Uterus (tissue), 3 donors: ENCODE measurements at regions not wholly inside any gene's neighbourhood (a gene's known extent, or its start where the extent isn't known, plus 50 kb on each side); places are given as distances from the start of the nearest gene placed in this dataset.

Experiments used
- DNase-seq, 2 donors: peaks; one replicate each; pipeline ENCODE4 v3.0.0-alpha.2; 2019 to 2020
- H3K27ac ChIP-seq, 2 donors: fragments of 200-600 bp; sonication (generic); 1 replicate in 1 of 2; 2 replicates in 1 of 2; pipeline ENCODE4 v1.5.1; 2016 to 2018
- H3K27me3 ChIP-seq, 2 donors: fragments of 200-600 bp; sonication (generic); one replicate each; pipeline ENCODE4 v1.5.1; 2018 to 2019; ENCODE audit warnings: control low read depth in 1 of 2
- H3K36me3 ChIP-seq, 2 donors: fragments of 200-600 bp; sonication (generic); one replicate each; pipeline ENCODE4 v1.5.1; 2019; ENCODE audit warnings: control low read depth in 1 of 2
- H3K4me1 ChIP-seq, 2 donors: fragments of 200-600 bp; sonication (generic); one replicate each; pipeline ENCODE4 v1.5.1; 2018 to 2019; ENCODE audit warnings: control low read depth in 1 of 2
- H3K4me3 ChIP-seq, 2 donors: fragments of 200-600 bp; sonication (generic); 1 replicate in 1 of 2; 2 replicates in 1 of 2; pipeline ENCODE4 v1.5.1; 2018 to 2019; ENCODE audit warnings: mild to moderate bottlenecking in 1 of 2
- H3K9me3 ChIP-seq, 2 donors: fragments of 200-600 bp; sonication (generic); one replicate each; pipeline ENCODE4 v1.5.1; 2019; ENCODE audit warnings: control low read depth in 1 of 2
- POLR2A ChIP-seq, 2 donors: fragments of 450-650 bp; IDR thresholded peaks; one replicate each; pipeline ENCODE4 v1.6.1; 2016; ENCODE audit warnings: antibody characterized with exemption in 2 of 2, mild to moderate bottlenecking in 1 of 2, moderate library complexity in 1 of 2
- intact Hi-C: fragments of 100-400 bp; cut with DNase I; formaldehyde crosslinking; loops from one replicate; pipeline ENCODE4 v1.15.1; 2023; ENCODE audit warnings: low total_unique reads
- TF ChIP-seq, protein P1 (sequence below), 4 experiments: fragments of 200-600 bp in 2 of 4; fragments of 450-650 bp in 2 of 4; sonication (generic) in 2 of 4; IDR thresholded peaks; one replicate each; pipeline ENCODE4 v1.5.1; 2016 to 2019; ENCODE audit warnings: antibody characterized with exemption in 4 of 4, mild to moderate bottlenecking in 2 of 4, moderate library complexity in 1 of 4
- donor health status: DM: yes; HTN: yes; CAD: no.

DNA sequence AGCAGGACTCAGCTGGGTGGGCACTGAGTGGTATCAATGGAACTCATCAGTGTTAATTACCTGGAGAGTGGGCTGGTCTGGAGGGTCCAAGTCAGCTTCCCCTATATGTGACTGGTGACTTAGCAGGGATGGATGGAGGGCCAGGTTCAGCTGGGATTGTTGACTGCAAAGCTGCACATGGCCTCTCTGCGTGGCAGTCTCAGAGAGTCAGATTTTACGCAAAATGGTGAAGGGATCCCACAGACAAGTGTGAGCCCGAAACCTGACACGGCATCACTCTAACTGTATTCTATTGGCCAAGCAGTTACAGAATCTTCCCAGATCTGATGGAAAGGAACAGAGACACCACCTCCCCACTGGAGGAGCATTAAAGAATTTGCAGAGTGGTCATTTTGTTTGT, 716.0 kb upstream of the TBX3 start:
- intact Hi-C loops, result no loop called here
- Histone ChIP-seq H3K4me1 (no peaks in the 10 kb centered on the region), H3K36me3 (no peaks in the 10 kb centered on the region), H3K9me3 (no peaks in the 10 kb centered on the region), H3K27ac (no peak overlapping the region), H3K27me3 (no peaks in the 10 kb centered on the region), H3K4me3 (no peak overlapping the region)
- no peak for DNase-seq
- TF ChIP-seq, protein P1, sequence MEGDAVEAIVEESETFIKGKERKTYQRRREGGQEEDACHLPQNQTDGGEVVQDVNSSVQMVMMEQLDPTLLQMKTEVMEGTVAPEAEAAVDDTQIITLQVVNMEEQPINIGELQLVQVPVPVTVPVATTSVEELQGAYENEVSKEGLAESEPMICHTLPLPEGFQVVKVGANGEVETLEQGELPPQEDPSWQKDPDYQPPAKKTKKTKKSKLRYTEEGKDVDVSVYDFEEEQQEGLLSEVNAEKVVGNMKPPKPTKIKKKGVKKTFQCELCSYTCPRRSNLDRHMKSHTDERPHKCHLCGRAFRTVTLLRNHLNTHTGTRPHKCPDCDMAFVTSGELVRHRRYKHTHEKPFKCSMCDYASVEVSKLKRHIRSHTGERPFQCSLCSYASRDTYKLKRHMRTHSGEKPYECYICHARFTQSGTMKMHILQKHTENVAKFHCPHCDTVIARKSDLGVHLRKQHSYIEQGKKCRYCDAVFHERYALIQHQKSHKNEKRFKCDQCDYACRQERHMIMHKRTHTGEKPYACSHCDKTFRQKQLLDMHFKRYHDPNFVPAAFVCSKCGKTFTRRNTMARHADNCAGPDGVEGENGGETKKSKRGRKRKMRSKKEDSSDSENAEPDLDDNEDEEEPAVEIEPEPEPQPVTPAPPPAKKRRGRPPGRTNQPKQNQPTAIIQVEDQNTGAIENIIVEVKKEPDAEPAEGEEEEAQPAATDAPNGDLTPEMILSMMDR (IDR thresholded peaks at IDR 0.05), result no peak
- TF ChIP-seq POLR2A (IDR thresholded peaks at IDR 0.05), result no peak

DNA sequence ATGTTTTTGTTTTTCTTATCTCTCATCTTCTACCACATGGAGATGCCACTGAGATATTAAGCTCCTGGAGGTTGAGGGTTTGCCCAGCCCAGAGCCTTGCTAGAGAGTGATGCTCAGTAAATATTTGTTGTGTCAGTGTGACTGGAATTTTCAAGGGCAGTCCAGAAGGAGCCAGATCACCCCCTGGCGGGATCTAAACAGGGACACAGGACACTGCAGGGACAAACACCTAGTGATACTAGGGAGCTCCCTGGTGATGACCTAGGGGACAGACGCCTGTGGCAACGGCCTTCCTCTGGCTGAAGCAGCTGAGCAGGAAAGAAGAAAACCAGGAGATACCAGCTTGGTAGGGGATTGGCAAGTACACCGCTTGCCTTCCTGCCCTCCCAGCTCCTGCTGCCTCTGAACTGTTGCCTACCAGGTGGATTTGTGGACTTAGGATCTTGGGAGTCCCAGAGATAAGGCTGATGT, 714.4 kb upstream of the TBX3 start:
- Histone ChIP-seq H3K4me3 (no peak overlapping the region), H3K9me3 (no peaks in the 10 kb centered on the region), H3K27me3 (no peaks in the 10 kb centered on the region), H3K27ac (no peak overlapping the region), H3K4me1 (no peaks in the 10 kb centered on the region), H3K36me3 (no peaks in the 10 kb centered on the region)
- no peak for DNase-seq
- no peak for TF ChIP-seq POLR2A (IDR thresholded peaks at IDR 0.05)
- TF ChIP-seq, protein P1 (IDR thresholded peaks at IDR 0.05), result no peak
- intact Hi-C loops, result no loop called here

DNA sequence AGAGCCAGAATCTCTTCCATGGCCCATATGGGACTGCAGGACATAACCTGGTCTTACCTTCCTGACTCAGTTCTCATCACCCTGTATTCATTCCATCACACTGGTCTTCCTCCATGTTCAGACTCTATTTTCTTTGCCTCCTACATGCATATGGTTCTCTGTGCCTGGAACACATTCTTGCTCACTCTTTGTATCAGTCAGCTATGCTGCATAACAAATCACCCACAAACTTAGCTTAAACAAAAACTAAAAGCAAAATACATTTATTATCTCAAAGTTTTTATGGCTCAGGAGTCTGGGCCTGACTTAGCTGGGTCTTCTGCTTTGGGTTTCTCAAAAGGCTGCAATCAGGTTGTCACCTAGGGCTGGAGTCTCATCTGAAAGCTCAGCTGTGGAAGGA, 712.6 kb upstream of the TBX3 start:
- DNase-seq, result no peak
- intact Hi-C loops, result no loop called here
- H3K36me3 ChIP-seq, result no peaks in the 10 kb centered on the region
- H3K9me3 ChIP-seq, result no peaks in the 10 kb centered on the region
- TF ChIP-seq POLR2A (IDR thresholded peaks at IDR 0.05), result no peak
- TF ChIP-seq, protein P1 (IDR thresholded peaks at IDR 0.05), result no peak
- no peak overlapping the region for H3K27ac ChIP-seq
- H3K4me1 ChIP-seq, result no peaks in the 10 kb centered on the region
- no peak overlapping the region for H3K4me3 ChIP-seq
- H3K27me3 ChIP-seq, result no peaks in the 10 kb centered on the region

DNA sequence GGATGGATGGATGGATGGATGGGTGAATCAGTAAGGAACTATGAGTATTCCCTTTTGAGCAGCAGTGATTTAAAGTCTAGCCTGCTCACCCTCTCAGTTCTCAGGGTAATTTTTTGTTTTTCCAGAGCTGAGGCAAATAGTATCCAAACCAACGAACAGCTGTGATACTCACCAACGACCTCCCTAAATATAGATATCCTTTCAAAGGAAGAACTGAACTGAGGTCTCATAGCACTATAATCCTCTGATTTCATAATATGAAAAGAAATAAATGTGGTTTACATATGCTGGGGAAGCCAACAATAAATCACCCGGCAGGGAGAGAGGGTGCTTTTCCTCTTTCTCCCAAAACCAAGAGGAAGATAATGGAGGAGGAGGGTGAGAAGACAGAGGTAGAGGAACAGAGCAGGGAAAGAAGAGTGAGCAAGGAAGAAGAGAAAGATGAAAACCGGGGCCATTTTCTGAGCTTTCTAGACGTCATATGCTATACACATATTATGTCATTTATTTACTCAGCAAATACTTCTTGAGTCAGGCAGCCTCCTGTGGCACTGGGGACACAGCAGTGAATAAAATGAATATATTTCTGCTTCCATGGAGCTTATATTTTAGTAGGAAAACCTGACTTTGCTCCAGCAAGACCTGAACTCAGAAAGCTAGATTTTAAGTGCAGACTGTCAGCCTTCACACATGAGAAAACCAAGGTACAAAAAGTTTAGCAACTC, 710.7 kb upstream of the TBX3 start:
- no peaks in the 10 kb centered on the region for H3K36me3 ChIP-seq
- intact Hi-C loops, result no loop called here
- H3K27me3 ChIP-seq, result no peaks in the 10 kb centered on the region
- no peak overlapping the region for H3K27ac ChIP-seq
- no peak for TF ChIP-seq POLR2A (IDR thresholded peaks at IDR 0.05)
- TF ChIP-seq, protein P1 (IDR thresholded peaks at IDR 0.05), result no peak
- H3K4me3 ChIP-seq, result no peak overlapping the region
- DNase-seq, result no peak
- peaks cover 0 to 5% of the 10 kb centered on the region in 2 donors for H3K9me3 ChIP-seq
- no peaks in the 10 kb centered on the region for H3K4me1 ChIP-seq

DNA sequence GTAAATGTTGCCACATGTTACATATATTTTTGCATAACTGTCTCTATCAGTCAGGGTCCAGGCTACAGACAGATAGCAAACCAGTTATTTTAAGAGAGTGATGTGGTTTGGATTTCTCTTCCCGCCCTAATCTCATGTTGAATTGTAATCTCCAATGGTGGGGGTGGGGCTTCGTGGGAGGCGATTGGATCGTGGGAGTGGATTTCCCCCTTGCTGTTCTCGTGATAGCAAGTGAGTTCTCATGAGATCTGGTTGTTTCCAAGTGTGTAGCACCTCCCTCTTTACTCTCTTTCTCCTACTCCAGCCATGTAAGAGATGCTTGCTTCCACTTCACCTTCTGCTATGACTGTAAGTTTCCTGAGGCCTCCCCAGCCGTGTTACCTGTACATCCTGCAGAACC, 704.2 kb upstream of the TBX3 start:
- TF ChIP-seq, protein P1 (IDR thresholded peaks at IDR 0.05), result no peak
- no peak for TF ChIP-seq POLR2A (IDR thresholded peaks at IDR 0.05)
- no peak for DNase-seq

More for the DNA sequence above, 704.2 kb upstream of the TBX3 start:
- Histone ChIP-seq H3K9me3 (peaks cover 0 to 5% of the 10 kb centered on the region in 2 donors), H3K4me3 (no peak overlapping the region), H3K27me3 (no peaks in the 10 kb centered on the region), H3K4me1 (no peaks in the 10 kb centered on the region), H3K36me3 (no peaks in the 10 kb centered on the region), H3K27ac (no peak overlapping the region)
- intact Hi-C loops, result no loop called here
